Left lung (tissue), 4 donors: ENCODE measurements at regions not wholly inside any gene's neighbourhood (a gene's known extent, or its start where the extent isn't known, plus 50 kb on each side); places are given as distances from the start of the nearest gene placed in this dataset.

Experiments
- ATAC-seq: fragments of 200-7000 bp; cut with Tn5 transposase; one replicate; pipeline ENCODE4 v1.9.1; 2020; ENCODE audit warnings: moderate library complexity
- DNase-seq, 4 donors: peaks; one replicate each; pipeline ENCODE4 v3.0.0-alpha.2; 2013 to 2020
- H3K27ac ChIP-seq, 2 donors: fragments of 200-600 bp; sonication (generic) in 1 of 2; one replicate each; pipeline versions ENCODE4 v1.5.0 to v1.8.0; 2020 to 2021
- H3K27me3 ChIP-seq, 2 donors: fragments of 200-600 bp; sonication (generic) in 1 of 2; one replicate each; pipeline versions ENCODE4 v1.5.0 to v1.8.0; 2020 to 2021
- H3K36me3 ChIP-seq, 2 donors: fragments of 200-600 bp; sonication (generic) in 1 of 2; one replicate each; pipeline versions ENCODE4 v1.5.0 to v1.8.0; 2020 to 2021
- H3K4me1 ChIP-seq, 2 donors: fragments of 200-600 bp; one replicate each; pipeline ENCODE4 v1.8.0; 2021
- H3K4me3 ChIP-seq, 2 donors: fragments of 200-600 bp; sonication (generic) in 1 of 2; one replicate each; pipeline versions ENCODE4 v1.5.0 to v1.8.0; 2020 to 2021; ENCODE audit warnings: mild to moderate bottlenecking in 1 of 2
- H3K9me3 ChIP-seq, 2 donors: fragments of 200-600 bp; sonication (generic) in 1 of 2; one replicate each; pipeline versions ENCODE4 v1.5.0 to v1.8.0; 2020 to 2021
- intact Hi-C, 2 donors: fragments of 100-400 bp; cut with DNase I; formaldehyde crosslinking; loops; one replicate each; pipeline versions ENCODE4 v1.11.2 to v1.14.2; 2022
- TF ChIP-seq, protein P1 (sequence below), 2 donors: fragments of 200-600 bp; sonication (generic) in 1 of 2; IDR thresholded peaks; one replicate each; pipeline versions ENCODE4 v1.5.0 to v1.8.0; 2021; ENCODE audit warnings: antibody characterized with exemption in 2 of 2
- donor health status: DM: no; HTN: yes; CAD: no.
- donor health status: DM: no; HTN: no; CAD: no.

DNA sequence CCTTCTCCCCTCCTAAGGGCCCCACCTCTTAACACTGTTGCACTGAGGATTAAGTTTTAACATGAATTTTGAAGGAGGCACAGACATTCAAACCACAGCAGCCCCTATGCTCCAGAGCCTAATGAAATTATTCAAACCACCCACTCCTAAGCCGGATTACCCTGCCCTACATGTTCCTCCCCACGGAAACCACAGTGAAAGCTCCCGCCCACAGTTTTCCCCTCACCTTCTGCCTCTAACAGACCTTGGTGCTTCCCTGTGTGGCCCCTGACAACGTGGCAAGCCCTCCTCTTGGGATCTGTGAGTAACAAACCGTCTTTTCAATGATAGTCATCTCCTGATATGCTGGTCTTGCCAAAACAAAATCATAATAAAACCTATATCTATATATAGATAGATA, 74.8 kb downstream of the RIN2 start:
- H3K4me3 ChIP-seq: no peak overlapping the region
- intact Hi-C loops: no loop called here
- no peak overlapping the region for H3K27ac ChIP-seq
- no peaks in the 10 kb centered on the region for H3K9me3 ChIP-seq
- H3K27me3 ChIP-seq: no peaks in the 10 kb centered on the region
- peaks cover 0 to 15% of the 10 kb centered on the region in 2 donors for H3K4me1 ChIP-seq
- TF ChIP-seq, protein P1, sequence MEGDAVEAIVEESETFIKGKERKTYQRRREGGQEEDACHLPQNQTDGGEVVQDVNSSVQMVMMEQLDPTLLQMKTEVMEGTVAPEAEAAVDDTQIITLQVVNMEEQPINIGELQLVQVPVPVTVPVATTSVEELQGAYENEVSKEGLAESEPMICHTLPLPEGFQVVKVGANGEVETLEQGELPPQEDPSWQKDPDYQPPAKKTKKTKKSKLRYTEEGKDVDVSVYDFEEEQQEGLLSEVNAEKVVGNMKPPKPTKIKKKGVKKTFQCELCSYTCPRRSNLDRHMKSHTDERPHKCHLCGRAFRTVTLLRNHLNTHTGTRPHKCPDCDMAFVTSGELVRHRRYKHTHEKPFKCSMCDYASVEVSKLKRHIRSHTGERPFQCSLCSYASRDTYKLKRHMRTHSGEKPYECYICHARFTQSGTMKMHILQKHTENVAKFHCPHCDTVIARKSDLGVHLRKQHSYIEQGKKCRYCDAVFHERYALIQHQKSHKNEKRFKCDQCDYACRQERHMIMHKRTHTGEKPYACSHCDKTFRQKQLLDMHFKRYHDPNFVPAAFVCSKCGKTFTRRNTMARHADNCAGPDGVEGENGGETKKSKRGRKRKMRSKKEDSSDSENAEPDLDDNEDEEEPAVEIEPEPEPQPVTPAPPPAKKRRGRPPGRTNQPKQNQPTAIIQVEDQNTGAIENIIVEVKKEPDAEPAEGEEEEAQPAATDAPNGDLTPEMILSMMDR (IDR thresholded peaks at IDR 0.05): no peak
- DNase-seq (no peak), ATAC-seq (no peak)
- no peaks in the 10 kb centered on the region for H3K36me3 ChIP-seq

GRCh38 chr20:19833395-19833794, 75.3 kb downstream of the RIN2 start:
- Histone ChIP-seq H3K4me1 (peaks cover 0 to 10% of the 10 kb centered on the region in 2 donors), H3K27ac (no peak overlapping the region), H3K9me3 (no peaks in the 10 kb centered on the region), H3K27me3 (no peaks in the 10 kb centered on the region), H3K4me3 (no peak overlapping the region), H3K36me3 (no peaks in the 10 kb centered on the region)
- ATAC-seq: no peak
- TF ChIP-seq, protein P1 (IDR thresholded peaks at IDR 0.05): no peak
- DNase-seq: no peak
- intact Hi-C loops: no loop called here

- Histone ChIP-seq H3K4me3 (no peak overlapping the region), H3K9me3 (no peaks in the 10 kb centered on the region), H3K4me1 (peaks cover 0 to 4% of the 10 kb centered on the region in 2 donors), H3K27me3 (no peaks in the 10 kb centered on the region), H3K36me3 (no peaks in the 10 kb centered on the region), H3K27ac (no peak overlapping the region)
- ATAC-seq (no peak), DNase-seq (no peak)
- TF ChIP-seq, protein P1 (IDR thresholded peaks at IDR 0.05): no peak
- intact Hi-C loops: no loop called here
These were observed 76.2 kb downstream of the RIN2 start for GRCh38 chr20:19834287-19834686.

DNA sequence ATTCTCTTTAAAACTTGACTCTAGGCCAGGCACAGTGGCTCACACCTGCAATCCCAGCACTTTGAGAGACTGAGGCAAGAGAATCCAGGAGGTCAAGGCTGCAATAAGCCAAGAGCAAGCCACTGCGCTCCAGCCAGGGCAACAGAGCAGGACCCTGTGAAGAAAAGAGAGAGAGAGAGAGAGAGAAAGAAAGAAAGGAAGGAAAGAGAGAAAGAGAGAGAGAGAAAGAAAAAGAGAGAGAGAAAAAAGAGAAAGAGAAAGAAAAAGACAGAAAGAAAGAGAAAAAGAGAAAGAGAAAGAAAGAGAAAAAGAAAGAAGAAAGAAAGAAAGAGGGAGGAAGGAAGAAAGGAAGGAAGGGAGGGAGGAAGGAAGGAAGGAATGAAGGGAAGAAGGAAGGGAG, 76.7 kb downstream of the RIN2 start:
- peaks cover 0 to 4% of the 10 kb centered on the region in 2 donors for H3K4me1 ChIP-seq
- intact Hi-C loops: no loop called here
- no peak for ATAC-seq

GRCh38 chr20:19835533-19836222, 77.6 kb downstream of the RIN2 start:
- DNase-seq: peak in 1 of 4 donors; percentile 29
- Histone ChIP-seq H3K4me3 (no peak overlapping the region), H3K9me3 (no peaks in the 10 kb centered on the region), H3K27me3 (no peaks in the 10 kb centered on the region), H3K36me3 (no peaks in the 10 kb centered on the region), H3K4me1 (peaks cover 0 to 4% of the 10 kb centered on the region in 2 donors), H3K27ac (no peak overlapping the region)
- TF ChIP-seq, protein P1 (IDR thresholded peaks at IDR 0.05): no peak
- ATAC-seq: peak; percentile 61
- intact Hi-C loops: no loop called here

More for the DNA sequence above, 76.7 kb downstream of the RIN2 start:
- no peak for DNase-seq
- Histone ChIP-seq H3K4me3 (no peak overlapping the region), H3K9me3 (no peaks in the 10 kb centered on the region), H3K27ac (no peak overlapping the region), H3K36me3 (no peaks in the 10 kb centered on the region), H3K27me3 (no peaks in the 10 kb centered on the region)
- TF ChIP-seq, protein P1 (IDR thresholded peaks at IDR 0.05): no peak
